ENCODE measurements at regions not wholly inside any gene's neighbourhood (a gene's known extent, or its start where the extent isn't known, plus 50 kb on each side); places are given as distances from the start of the nearest gene placed in this dataset.
"Not testable (repeated sequence)": the region's sequence is repeated elsewhere in the genome, so short reads cannot be mapped to it uniquely, and the experiment has no call there.

DNA sequence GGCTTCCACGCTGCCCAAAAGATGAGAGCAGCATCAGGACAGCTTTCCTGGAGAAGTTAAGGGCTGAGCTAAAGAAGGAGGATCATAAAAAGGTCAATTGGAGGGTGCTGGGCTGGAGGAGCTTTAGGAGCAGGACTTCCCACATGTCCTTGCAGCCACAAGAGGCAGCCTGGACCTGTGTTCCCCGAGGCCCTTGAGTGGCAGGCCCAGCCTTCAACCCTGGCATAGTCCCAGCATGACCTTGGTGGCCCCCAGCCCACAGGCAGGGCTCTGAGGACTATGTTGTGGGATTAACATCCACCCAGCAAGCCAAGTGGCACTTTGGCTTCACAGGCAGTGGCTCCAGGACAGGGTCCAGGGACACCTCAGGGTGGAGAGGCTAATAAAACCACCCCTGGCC, 126.8 kb upstream of the MTLN start:
- TF ChIP-seq POLR2A, POLR2AphosphoS5 (IDR thresholded peaks at IDR 0.05; ENCODE audit: low read depth, low read length): not testable (repeated sequence)

Measured in GM12891 (cell line).